Stimulated activated CD4-positive, alpha-beta T cell treated with anti-CD3 and anti-CD28 coated beads, Interleukin-15, amount 100 ng/mL, for 48 hours (primary cell): ENCODE measurements at regions not wholly inside any gene's neighbourhood (a gene's known extent, or its start where the extent isn't known, plus 50 kb on each side); places are given as distances from the start of the nearest gene placed in this dataset.

Source experiments
- DNase-seq, 2 donors: peaks; one replicate each; pipeline ENCODE4 v3.0.0-alpha.2; 2020; ENCODE audit warnings: low read depth in 2 of 2

- no peak for DNase-seq
These were observed 230.2 kb upstream of the IGF1R start for GRCh38 chr15:98418122-98418521.

GRCh38 chr15:98419173-98419780 lies 229.1 kb upstream of the IGF1R start:
- no peak for DNase-seq

- DNase-seq, result no peak
These were observed 227.5 kb upstream of the IGF1R start for GRCh38 chr15:98420837-98421236.

GRCh38 chr15:98421419-98422129 lies 226.8 kb upstream of the IGF1R start:
- DNase-seq, result peak; percentile 41 to 51

GRCh38 chr15:98422130-98422478 lies 226.2 kb upstream of the IGF1R start:
- DNase-seq, result no peak

- no peak for DNase-seq
These were observed 223.2 kb upstream of the IGF1R start for GRCh38 chr15:98425173-98425572.

- no peak for DNase-seq
These were observed 221.0 kb upstream of the IGF1R start for GRCh38 chr15:98427321-98427720.

GRCh38 chr15:98428253-98428989 lies 219.9 kb upstream of the IGF1R start:
- DNase-seq, result peak; percentile 21 to 47

GRCh38 chr15:98431171-98431570 lies 217.2 kb upstream of the IGF1R start:
- no peak for DNase-seq

GRCh38 chr15:98433346-98433745 lies 215.0 kb upstream of the IGF1R start:
- DNase-seq, result no peak

GRCh38 chr15:98433856-98434255 lies 214.5 kb upstream of the IGF1R start:
- DNase-seq, result no peak

- no peak for DNase-seq
These were observed 210.6 kb upstream of the IGF1R start for GRCh38 chr15:98437752-98438151.

GRCh38 chr15:98438326-98438725 lies 210.0 kb upstream of the IGF1R start:
- no peak for DNase-seq

GRCh38 chr15:98438907-98439306 lies 209.4 kb upstream of the IGF1R start:
- no peak for DNase-seq

- no peak for DNase-seq
These were observed 208.8 kb upstream of the IGF1R start for GRCh38 chr15:98439523-98439942.

GRCh38 chr15:98440917-98441316 lies 207.4 kb upstream of the IGF1R start:
- no peak for DNase-seq

GRCh38 chr15:98441599-98441998 lies 206.7 kb upstream of the IGF1R start:
- no peak for DNase-seq

GRCh38 chr15:98442379-98442833 lies 205.9 kb upstream of the IGF1R start:
- peak in 1 of 2 donors; percentile 38 for DNase-seq

- DNase-seq, result no peak
These were observed 205.4 kb upstream of the IGF1R start for GRCh38 chr15:98442901-98443300.

GRCh38 chr15:98443526-98443925 lies 204.8 kb upstream of the IGF1R start:
- DNase-seq, result no peak

- DNase-seq, result no peak
These were observed 204.2 kb upstream of the IGF1R start for GRCh38 chr15:98444138-98444537.

- no peak for DNase-seq
These were observed 203.0 kb upstream of the IGF1R start for GRCh38 chr15:98445315-98445714.

GRCh38 chr15:98446083-98446482 lies 202.3 kb upstream of the IGF1R start:
- DNase-seq, result no peak
